ENCODE measurements at regions not wholly inside any gene's neighbourhood (a gene's known extent, or its start where the extent isn't known, plus 50 kb on each side); places are given as distances from the start of the nearest gene placed in this dataset.

GRCh38 chr7:123351516-123352505 is 152.0 kb upstream of the SLC13A1 start:
- TF ChIP-seq, protein P1, sequence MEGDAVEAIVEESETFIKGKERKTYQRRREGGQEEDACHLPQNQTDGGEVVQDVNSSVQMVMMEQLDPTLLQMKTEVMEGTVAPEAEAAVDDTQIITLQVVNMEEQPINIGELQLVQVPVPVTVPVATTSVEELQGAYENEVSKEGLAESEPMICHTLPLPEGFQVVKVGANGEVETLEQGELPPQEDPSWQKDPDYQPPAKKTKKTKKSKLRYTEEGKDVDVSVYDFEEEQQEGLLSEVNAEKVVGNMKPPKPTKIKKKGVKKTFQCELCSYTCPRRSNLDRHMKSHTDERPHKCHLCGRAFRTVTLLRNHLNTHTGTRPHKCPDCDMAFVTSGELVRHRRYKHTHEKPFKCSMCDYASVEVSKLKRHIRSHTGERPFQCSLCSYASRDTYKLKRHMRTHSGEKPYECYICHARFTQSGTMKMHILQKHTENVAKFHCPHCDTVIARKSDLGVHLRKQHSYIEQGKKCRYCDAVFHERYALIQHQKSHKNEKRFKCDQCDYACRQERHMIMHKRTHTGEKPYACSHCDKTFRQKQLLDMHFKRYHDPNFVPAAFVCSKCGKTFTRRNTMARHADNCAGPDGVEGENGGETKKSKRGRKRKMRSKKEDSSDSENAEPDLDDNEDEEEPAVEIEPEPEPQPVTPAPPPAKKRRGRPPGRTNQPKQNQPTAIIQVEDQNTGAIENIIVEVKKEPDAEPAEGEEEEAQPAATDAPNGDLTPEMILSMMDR (IDR thresholded peaks at IDR 0.05; ENCODE audit: borderline replicate concordance, control extremely low read depth, extremely low read depth, insufficient read depth, missing control alignments): no peak
- in situ Hi-C loops (cut with MboI; ENCODE audit: low sequenced_read_pairs, unreplicated experiment): no loop called here
- DNase-seq (ENCODE audit: low spot score): no peak

- TF ChIP-seq, protein P1 (IDR thresholded peaks at IDR 0.05; ENCODE audit: borderline replicate concordance, control extremely low read depth, extremely low read depth, insufficient read depth, missing control alignments): no peak
- no peak for DNase-seq (ENCODE audit: low spot score)
- in situ Hi-C loops (cut with MboI; ENCODE audit: low sequenced_read_pairs, unreplicated experiment): no loop called here
These were observed 151.3 kb upstream of the SLC13A1 start for GRCh38 chr7:123351027-123351426.

GRCh38 chr7:123348690-123349089 is 148.9 kb upstream of the SLC13A1 start:
- no peak for DNase-seq (ENCODE audit: low spot score)
- in situ Hi-C loops (cut with MboI; ENCODE audit: low sequenced_read_pairs, unreplicated experiment): no loop called here
- TF ChIP-seq, protein P1 (IDR thresholded peaks at IDR 0.05; ENCODE audit: borderline replicate concordance, control extremely low read depth, extremely low read depth, insufficient read depth, missing control alignments): no peak

DNA sequence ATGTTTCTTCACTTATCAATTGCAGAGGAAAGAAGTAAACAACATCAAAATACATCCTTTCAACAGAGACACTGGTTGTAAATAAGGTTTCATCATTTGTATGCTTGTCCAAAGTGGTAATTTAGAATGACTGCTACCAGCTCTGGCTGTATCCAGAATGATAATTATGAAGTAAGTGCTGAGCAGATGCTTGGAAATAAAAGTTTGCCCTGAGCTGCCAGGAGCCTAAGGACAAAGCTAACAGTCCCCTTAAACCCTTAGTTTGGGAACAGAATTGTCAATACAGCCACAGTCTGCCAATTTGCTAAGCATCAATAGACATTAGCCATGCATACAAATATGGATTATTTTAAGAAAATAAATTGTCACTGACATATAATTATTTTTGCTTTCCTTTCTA is 147.0 kb upstream of the SLC13A1 start:
- in situ Hi-C loops (cut with MboI; ENCODE audit: low sequenced_read_pairs, unreplicated experiment): no loop called here
- no peak for DNase-seq (ENCODE audit: low spot score)

GRCh38 chr7:123343611-123344010 is 143.8 kb upstream of the SLC13A1 start:
- DNase-seq (ENCODE audit: low spot score): no peak
- TF ChIP-seq, protein P1 (IDR thresholded peaks at IDR 0.05; ENCODE audit: borderline replicate concordance, control extremely low read depth, extremely low read depth, insufficient read depth, missing control alignments): no peak
- in situ Hi-C loops (cut with MboI; ENCODE audit: low sequenced_read_pairs, unreplicated experiment): no loop called here

More for the DNA sequence above, 147.0 kb upstream of the SLC13A1 start:
- TF ChIP-seq, protein P1 (IDR thresholded peaks at IDR 0.05; ENCODE audit: borderline replicate concordance, control extremely low read depth, extremely low read depth, insufficient read depth, missing control alignments): no peak

DNA sequence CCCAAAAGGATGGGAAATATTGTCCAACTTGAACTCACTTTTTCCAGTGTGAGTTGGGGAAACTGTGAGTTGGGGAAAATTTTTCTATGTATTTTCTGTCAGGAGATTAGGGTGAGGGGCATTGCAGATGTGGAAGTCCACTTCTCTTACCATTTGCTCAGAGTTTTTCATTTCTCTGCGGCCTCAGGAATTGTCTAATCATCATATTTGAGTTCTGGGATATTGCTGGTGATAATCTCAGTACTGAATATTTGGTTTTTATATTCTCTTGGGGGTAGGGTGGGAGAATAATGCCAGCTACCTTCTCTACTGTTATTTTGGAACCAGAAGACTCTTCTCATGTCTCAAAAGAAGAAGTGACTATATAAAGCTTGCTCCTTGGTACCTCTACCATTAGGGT is 141.3 kb upstream of the SLC13A1 start:
- no peak for DNase-seq (ENCODE audit: low spot score)
- TF ChIP-seq, protein P1 (IDR thresholded peaks at IDR 0.05; ENCODE audit: borderline replicate concordance, control extremely low read depth, extremely low read depth, insufficient read depth, missing control alignments): no peak
- in situ Hi-C loops (cut with MboI; ENCODE audit: low sequenced_read_pairs, unreplicated experiment): no loop called here
